GM19023 (cell line): ENCODE measurements at regions not wholly inside any gene's neighbourhood (a gene's known extent, or its start where the extent isn't known, plus 50 kb on each side); places are given as distances from the start of the nearest gene placed in this dataset.

Source experiments
- ATAC-seq: cut with Tn5 transposase; IDR thresholded peaks from one replicate; pipeline ENCODE4 v1.9.1; 2021; ENCODE audit warnings: mild to moderate bottlenecking, moderate library complexity; ENCODE audit not compliant: unreplicated experiment

GRCh38 chr1:90650401-90650800, 66.7 kb downstream of the BARHL2 start:
- no peak for ATAC-seq

DNA sequence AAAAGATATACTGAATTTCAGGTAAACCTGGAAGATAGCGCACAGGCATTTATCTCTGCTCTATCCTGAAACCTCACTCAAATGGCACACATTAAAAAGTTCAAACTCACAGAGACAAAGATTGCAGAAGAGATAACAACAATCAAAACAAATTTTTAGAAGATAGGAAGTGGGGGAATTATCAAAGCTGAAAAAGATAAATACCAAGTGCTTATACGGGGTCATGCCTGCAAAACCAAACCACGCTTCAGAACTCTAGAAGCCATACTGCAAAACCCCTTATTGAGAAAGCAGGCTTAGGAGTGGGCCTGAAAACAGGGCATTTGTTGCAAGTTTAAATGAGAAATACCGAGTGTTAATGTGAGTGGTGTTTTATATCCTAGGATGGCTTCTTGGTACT, 76.8 kb downstream of the BARHL2 start:
- ATAC-seq = no peak

DNA sequence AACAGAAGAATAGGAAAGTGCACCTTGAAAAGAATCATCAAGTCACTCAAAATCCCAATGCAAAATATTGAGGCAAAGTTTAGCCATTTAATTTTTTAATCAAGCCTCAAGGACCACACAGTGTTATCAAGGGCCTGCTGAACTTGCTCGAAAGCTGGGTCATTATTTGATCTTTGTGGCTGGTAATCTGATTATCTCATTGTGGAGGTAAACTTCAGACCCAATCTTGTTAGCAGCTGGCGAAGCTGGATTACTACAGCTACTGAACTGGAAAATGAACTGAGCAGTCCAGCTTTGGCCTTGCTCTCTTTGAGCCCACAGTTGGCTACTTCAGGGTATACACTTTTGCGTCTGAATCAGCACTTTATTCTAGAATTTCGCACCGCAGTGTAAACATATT, 94.4 kb downstream of the BARHL2 start:
- no peak for ATAC-seq

DNA sequence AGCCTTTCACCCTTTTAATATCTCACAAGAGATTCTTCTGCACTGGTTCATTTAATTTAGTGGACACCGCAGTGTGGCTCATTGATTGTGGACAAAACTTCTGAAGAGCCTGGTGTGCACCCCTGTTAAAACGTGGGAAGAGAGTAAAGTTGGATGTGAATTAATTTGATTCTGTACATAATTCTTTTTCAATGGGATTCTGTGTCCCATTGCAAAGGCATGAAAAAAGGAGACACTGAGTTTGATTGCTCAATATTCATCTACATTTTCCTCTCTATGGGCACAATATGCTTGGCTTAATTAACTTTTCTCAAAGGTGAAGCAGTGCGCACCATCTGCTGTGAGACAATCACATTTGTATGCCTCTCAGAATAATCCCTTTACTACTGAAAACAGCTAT, 95.1 kb downstream of the BARHL2 start:
- no peak for ATAC-seq

- ATAC-seq = no peak
Measured at GRCh38 chr1:90616395-90616794, 100.7 kb downstream of the BARHL2 start.

DNA sequence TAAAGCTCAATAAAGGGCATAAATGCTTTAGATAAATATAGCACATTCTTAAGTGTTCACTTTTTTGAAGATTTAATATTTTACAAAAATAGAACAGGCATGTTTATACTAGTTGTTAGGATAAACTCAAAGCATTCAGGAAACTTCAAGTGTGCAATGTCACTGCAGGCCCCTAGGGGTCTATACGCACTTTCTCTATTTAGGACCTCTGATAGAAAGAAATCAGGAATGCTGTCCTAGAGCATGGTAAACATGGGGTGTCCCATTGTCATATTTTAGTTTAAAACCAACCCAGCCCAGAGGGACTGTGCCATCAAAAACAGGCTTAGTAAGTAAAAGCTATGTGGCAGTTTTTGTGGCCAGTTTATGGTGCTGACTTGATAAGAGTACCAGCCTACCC, 102.2 kb downstream of the BARHL2 start:
- ATAC-seq = no peak

DNA sequence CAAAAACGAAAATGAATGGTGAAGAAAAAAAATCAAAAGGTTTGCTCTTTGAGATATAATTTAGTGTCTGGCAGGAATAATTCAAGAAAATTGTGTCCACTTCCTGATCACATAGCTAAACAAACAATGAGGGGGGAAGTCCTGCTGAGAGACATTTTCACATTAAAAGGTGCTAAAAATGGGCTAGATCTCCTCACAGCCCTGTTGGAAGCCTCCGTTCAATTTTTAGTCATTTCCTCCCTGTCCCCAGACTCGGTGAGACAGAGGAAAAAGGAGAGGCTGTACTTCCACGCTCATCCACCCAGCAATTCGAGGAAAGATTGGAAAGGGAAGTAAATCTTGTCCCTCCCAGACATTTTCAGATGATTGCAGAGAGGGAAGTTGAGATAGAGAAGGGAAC, 103.7 kb downstream of the BARHL2 start:
- no peak for ATAC-seq

- no peak for ATAC-seq
Measured at GRCh38 chr1:90612033-90612432, 105.1 kb downstream of the BARHL2 start.

DNA sequence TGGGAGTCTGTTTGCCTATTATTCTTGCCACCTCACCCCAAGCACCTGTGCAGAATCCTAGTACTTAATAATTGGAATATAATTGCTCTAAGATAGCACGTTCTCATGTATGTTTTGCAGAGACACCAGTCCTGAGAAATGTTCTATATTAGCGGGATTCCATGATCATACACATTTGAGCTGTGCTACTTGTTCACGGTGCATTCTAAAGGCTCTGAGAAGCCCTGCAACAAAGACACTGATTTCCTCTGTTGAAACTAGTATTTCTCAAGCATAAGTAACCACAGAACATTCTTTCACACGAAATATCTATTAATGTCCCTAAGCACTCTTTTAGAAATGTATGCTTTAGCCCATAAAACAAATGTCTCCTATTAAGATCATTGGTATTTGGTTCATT, 109.4 kb downstream of the BARHL2 start:
- no peak for ATAC-seq

GRCh38 chr1:90605070-90605469, 112.0 kb downstream of the BARHL2 start:
- ATAC-seq = no peak

DNA sequence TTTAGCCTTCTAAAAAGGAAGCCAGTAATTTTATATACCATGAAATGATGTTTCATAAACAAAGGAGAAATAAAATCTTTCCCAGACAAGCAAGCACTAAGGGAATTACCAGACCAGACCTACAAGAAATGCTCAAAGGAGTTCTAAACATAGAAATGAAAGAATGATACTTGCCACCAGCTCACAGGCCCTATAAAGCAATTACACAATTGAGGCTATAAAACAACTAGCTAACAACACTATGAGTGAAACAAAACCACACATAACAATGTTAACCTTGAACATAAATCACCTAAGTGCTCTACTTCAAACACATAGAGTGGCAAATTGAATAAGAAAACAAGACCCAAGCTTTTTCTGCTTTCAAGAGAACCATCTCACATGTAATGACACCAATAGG, 123.8 kb downstream of the BARHL2 start:
- ATAC-seq = no peak

GRCh38 chr1:90591970-90592356, 125.1 kb downstream of the BARHL2 start:
- no peak for ATAC-seq

DNA sequence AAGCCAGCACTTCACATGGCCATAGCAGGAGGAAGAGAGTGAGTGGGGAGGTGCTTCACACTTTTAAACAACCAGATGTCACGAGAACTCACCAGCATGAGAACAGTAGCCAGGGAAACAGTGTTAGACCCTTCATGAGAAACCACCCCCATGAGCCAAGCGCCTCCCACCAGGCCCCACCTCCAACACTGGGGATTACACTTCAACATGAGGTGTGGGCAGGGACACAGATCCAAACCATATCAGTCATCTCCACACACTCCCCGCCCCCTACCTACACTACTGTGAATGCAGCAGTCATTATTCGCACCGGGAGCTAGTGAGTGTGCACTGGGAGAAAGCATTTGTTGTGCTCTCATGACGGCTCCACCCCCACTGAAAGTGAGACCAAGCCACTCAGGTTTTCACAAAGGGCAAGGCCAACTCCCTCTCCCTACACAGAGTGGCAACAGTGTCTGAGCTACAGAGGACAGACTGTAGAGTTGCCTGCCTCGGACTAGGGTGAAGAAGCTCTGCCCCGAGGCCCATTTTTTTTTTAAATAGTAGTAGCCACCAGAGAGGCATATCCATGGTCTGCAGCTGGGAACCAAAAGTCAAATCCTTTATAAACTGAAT, 125.6 kb downstream of the BARHL2 start:
- no peak for ATAC-seq

DNA sequence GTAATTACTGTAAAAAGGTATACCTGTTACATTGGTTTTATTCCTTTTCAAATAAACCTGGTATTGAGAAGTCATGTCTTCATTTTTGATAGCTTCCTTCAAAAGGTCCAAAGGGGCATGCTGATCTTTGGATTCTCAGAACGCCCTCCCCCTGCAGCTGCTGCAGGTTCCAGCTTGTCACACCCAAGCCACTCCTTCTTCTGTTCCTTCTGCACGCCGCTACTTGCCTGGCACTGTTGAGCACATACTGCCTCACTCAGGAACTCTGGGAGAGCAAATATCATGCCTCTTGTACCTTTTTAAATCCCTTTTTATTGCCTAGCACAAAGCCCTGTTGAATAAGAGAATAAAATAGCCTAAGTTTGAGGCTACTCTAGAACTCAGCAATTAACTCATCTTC, 136.9 kb downstream of the BARHL2 start:
- ATAC-seq = no peak

GRCh38 chr1:90579212-90579802, 137.8 kb downstream of the BARHL2 start:
- ATAC-seq = no peak

- no peak for ATAC-seq
Measured at GRCh38 chr1:90574692-90575370, 142.3 kb downstream of the BARHL2 start.

DNA sequence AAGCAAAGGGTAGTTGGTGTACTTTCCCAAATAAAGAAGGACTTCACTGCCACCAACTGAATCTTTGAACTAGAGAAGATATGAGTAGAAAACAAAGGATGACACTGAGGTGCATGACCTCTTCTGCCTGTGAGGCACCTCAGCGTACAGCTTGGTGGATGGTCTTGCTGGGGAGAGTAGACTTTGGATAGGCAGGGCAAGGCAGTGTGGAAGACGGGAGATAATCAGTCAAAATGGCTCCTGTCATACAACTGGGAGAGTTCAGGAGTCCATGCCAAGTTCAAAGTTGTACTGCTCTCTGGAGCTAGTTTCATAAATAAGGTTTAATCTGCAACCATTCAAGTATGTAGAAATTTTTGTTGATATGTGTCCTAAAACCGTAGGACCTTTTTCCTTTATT, 143.4 kb downstream of the BARHL2 start:
- no peak for ATAC-seq

- ATAC-seq = no peak
Measured at GRCh38 chr1:90572446-90572845, 144.7 kb downstream of the BARHL2 start.

- ATAC-seq = no peak
Measured at GRCh38 chr1:90568436-90568835, 148.7 kb downstream of the BARHL2 start.

- no peak for ATAC-seq
Measured at GRCh38 chr1:90564164-90564563, 152.9 kb downstream of the BARHL2 start.

DNA sequence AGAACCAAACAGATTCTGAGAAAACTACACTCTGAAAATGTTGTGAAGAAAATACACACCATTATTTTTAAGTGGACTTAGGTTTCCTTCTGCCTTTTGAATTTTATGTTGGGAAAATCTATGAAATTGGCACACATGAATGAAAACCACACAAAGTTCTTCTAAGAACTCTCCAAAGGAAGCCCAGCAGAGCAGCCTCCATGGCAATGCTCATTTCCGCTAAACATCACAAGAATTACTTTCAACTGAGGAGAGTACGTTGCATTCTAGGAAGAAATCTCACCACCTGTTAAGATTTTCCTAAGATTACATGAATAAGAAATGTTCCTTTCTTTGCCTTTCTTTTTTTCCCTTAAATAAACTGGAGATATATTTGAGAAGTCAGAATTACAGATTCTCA, 154.2 kb downstream of the BARHL2 start:
- no peak for ATAC-seq

DNA sequence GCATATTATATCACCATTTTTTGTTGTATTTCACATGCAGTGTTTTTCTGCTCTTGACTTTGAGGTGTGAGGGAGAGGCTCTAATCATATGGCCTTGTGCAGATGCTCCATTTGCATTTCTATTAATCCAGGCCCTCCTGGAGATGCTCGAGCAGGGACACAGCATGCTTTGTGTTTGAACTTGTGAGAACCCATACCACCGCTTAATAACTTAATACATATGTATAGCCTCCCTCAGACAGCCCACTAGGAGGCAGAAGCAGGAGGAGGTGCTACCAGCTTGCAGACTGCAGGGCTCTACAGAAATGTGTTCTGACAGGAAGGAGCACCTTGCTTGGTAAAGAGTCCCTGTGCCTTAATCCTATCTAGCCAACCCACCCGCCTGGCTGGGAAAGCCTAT, 155.2 kb downstream of the BARHL2 start:
- no peak for ATAC-seq
